T-helper 1 cell treated with Interleukin-12 subunit alpha and Interleukin-12 subunit beta and Interleukin-4 antibody, amounts not matched to agents 30 ng/mL and 1 ng/mL, for 36 hours (primary cell): ENCODE measurements at regions not wholly inside any gene's neighbourhood (a gene's known extent, or its start where the extent isn't known, plus 50 kb on each side); places are given as distances from the start of the nearest gene placed in this dataset.
"Not testable (repeated sequence)": the region's sequence is repeated elsewhere in the genome, so short reads cannot be mapped to it uniquely, and the experiment has no call there.

Experiments used
- intact Hi-C: fragments of 100-400 bp; cut with micrococcal nuclease; formaldehyde crosslinking; loops from one replicate; pipeline ENCODE4 v1.15.1; 2024

GRCh38 chr10:14429043-14429700 is 98.4 kb upstream of the FRMD4A start:
- intact Hi-C loops: no loop called here

GRCh38 chr10:14425034-14425433 is 94.3 kb upstream of the FRMD4A start:
- intact Hi-C loops: no loop called here

- intact Hi-C loops: no loop called here
Measured at GRCh38 chr10:14423111-14423744, 92.5 kb upstream of the FRMD4A start.

- intact Hi-C loops: no loop called here
Measured at GRCh38 chr10:14422431-14422830, 91.7 kb upstream of the FRMD4A start.

GRCh38 chr10:14421941-14422340 is 91.2 kb upstream of the FRMD4A start:
- intact Hi-C loops: no loop called here

- intact Hi-C loops: not testable (repeated sequence)
Measured at GRCh38 chr10:14417336-14417735, 86.6 kb upstream of the FRMD4A start.

- intact Hi-C loops: no loop called here
Measured at GRCh38 chr10:14416308-14416700, 85.6 kb upstream of the FRMD4A start.

GRCh38 chr10:14415676-14416307 is 85.1 kb upstream of the FRMD4A start:
- intact Hi-C loops: no loop called here

GRCh38 chr10:14414901-14415300 is 84.2 kb upstream of the FRMD4A start:
- intact Hi-C loops: no loop called here

GRCh38 chr10:14413523-14413922 is 82.8 kb upstream of the FRMD4A start:
- intact Hi-C loops: no loop called here

GRCh38 chr10:14412624-14413023 is 81.9 kb upstream of the FRMD4A start:
- intact Hi-C loops: no loop called here

- intact Hi-C loops: no loop called here
Measured at GRCh38 chr10:14409856-14410458, 79.2 kb upstream of the FRMD4A start.

- intact Hi-C loops: no loop called here
Measured at GRCh38 chr10:14409247-14409646, 78.5 kb upstream of the FRMD4A start.

- intact Hi-C loops: no loop called here
Measured at GRCh38 chr10:14408139-14408538, 77.4 kb upstream of the FRMD4A start.

- intact Hi-C loops: no loop called here
Measured at GRCh38 chr10:14407567-14407966, 76.8 kb upstream of the FRMD4A start.

GRCh38 chr10:14405076-14406065 is 74.6 kb upstream of the FRMD4A start:
- intact Hi-C loops: no loop called here

GRCh38 chr10:14403881-14404623 is 73.3 kb upstream of the FRMD4A start:
- intact Hi-C loops: no loop called here

- intact Hi-C loops: no loop called here
Measured at GRCh38 chr10:14403359-14403758, 72.6 kb upstream of the FRMD4A start.

- intact Hi-C loops: no loop called here
Measured at GRCh38 chr10:14399641-14400040, 68.9 kb upstream of the FRMD4A start.

- intact Hi-C loops: no loop called here
Measured at GRCh38 chr10:14397066-14397465, 66.3 kb upstream of the FRMD4A start.
